ENCODE measurements at regions not wholly inside any gene's neighbourhood (a gene's known extent, or its start where the extent isn't known, plus 50 kb on each side); places are given as distances from the start of the nearest gene placed in this dataset.

DNA sequence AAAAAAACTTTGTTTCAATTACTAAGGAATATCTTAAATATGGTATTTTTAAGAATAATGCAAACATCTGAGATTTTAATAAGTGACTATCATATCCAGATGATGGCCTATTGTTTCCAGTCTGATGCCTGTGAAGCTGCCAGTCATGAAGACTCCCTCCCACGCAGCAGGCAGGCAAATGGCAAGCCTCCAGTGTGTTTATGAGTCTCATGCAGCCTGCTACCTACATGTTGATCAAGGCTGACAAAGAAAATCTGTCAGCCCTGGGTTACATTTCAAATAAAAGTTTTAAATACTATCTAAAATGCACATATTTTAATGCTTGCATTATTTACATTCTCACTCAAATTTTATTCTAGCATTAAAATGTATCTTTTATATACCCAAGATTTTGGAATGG lies 137.6 kb upstream of the RNPC3 start:
- Mint-ChIP-seq H3K27ac (no peak overlapping the region), H3K9me3 (no peaks in the 10 kb centered on the region), H3K27me3 (ENCODE audit: insufficient read depth, low read depth) (peaks cover 2% of the 10 kb centered on the region), H3K36me3 (no peaks in the 10 kb centered on the region), H3K4me3 (no peak overlapping the region), H3K4me1 (no peaks in the 10 kb centered on the region)
- Histone ChIP-seq H3K4me2 (no peak overlapping the region), H3K36me3 (no peaks in the 10 kb centered on the region), H3K79me2 (ENCODE audit: low read depth) (no peaks in the 10 kb centered on the region), H4K20me1 (ENCODE audit: low read depth) (no peaks in the 10 kb centered on the region), H2AFZ (replicated peaks) (no peak overlapping the region), H3K9ac (no peak overlapping the region), H3K27ac (no peak overlapping the region), H3K4me1 (no peaks in the 10 kb centered on the region), H3K27me3 (no peaks in the 10 kb centered on the region), H3K4me3 (no peak overlapping the region), H3F3A (ENCODE audit: low read depth) (no peaks in the 10 kb centered on the region), H3K9me3 (ENCODE audit: low read depth) (no peaks in the 10 kb centered on the region)
- no peak for DNase-seq (ENCODE audit: low spot score)
- TF ChIP-seq EZH2 (IDR thresholded peaks at IDR 0.05): no peak
- TF ChIP-seq EZH2phosphoT487 (IDR thresholded peaks at IDR 0.05): no peak
- TF ChIP-seq, protein P1, sequence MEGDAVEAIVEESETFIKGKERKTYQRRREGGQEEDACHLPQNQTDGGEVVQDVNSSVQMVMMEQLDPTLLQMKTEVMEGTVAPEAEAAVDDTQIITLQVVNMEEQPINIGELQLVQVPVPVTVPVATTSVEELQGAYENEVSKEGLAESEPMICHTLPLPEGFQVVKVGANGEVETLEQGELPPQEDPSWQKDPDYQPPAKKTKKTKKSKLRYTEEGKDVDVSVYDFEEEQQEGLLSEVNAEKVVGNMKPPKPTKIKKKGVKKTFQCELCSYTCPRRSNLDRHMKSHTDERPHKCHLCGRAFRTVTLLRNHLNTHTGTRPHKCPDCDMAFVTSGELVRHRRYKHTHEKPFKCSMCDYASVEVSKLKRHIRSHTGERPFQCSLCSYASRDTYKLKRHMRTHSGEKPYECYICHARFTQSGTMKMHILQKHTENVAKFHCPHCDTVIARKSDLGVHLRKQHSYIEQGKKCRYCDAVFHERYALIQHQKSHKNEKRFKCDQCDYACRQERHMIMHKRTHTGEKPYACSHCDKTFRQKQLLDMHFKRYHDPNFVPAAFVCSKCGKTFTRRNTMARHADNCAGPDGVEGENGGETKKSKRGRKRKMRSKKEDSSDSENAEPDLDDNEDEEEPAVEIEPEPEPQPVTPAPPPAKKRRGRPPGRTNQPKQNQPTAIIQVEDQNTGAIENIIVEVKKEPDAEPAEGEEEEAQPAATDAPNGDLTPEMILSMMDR (IDR thresholded peaks at IDR 0.05): no peak

DNA sequence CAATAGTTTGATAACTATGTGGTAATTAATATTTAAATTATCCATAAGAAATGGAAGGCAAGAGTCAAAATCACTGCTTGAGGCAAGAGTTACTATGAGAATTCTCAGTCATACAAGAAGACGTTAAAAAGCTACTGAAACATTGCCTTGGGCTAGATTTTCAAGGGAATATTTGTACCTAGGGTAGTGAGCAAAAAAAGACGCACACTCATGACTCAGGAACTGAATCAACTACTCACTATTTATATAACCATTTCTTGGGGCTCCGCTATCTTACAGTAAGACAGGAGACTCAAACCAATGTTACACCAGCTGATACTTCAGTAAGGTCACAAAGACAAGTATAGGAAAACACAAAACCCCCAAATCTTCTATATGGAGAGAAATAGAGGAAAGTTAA lies 151.5 kb upstream of the RNPC3 start:
- Histone ChIP-seq H3K9me3 (ENCODE audit: low read depth) (no peaks in the 10 kb centered on the region), H2AFZ (replicated peaks) (no peak overlapping the region), H3K79me2 (ENCODE audit: low read depth) (no peaks in the 10 kb centered on the region), H3K4me2 (no peak overlapping the region), H4K20me1 (ENCODE audit: low read depth) (no peaks in the 10 kb centered on the region), H3F3A (ENCODE audit: low read depth) (no peaks in the 10 kb centered on the region), H3K27me3 (no peaks in the 10 kb centered on the region), H3K4me1 (no peaks in the 10 kb centered on the region), H3K27ac (no peak overlapping the region), H3K36me3 (no peaks in the 10 kb centered on the region), H3K9ac (no peak overlapping the region), H3K4me3 (no peak overlapping the region)
- Mint-ChIP-seq H3K36me3 (no peaks in the 10 kb centered on the region), H3K4me3 (no peak overlapping the region), H3K27ac (no peak overlapping the region), H3K4me1 (no peaks in the 10 kb centered on the region), H3K9me3 (peaks cover 5% of the 10 kb centered on the region), H3K27me3 (ENCODE audit: insufficient read depth, low read depth) (no peaks in the 10 kb centered on the region)
- TF ChIP-seq EZH2 (IDR thresholded peaks at IDR 0.05): no peak
- TF ChIP-seq EZH2phosphoT487 (IDR thresholded peaks at IDR 0.05): no peak
- DNase-seq (ENCODE audit: low spot score): no peak

DNA sequence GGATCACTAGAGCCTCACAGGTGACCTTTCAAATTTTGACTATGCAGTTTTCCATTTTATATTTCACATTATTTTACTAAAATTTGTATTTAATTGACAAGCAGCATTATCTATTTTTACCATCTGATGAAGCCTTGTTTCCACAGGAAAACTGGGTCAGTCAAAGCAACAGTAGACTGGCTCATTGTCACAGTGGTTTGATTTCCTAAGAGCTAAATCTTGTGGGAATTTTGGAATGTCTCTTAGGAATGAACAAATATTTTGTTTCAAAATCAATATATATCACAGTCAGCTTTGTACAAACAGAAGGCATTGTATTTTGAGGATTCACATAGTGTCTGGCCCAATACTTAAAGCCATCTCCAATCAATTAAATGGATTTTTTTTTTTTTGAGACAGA lies 152.6 kb upstream of the RNPC3 start:
- Mint-ChIP-seq H3K27ac (no peak overlapping the region), H3K4me1 (no peaks in the 10 kb centered on the region), H3K36me3 (no peaks in the 10 kb centered on the region), H3K4me3 (no peak overlapping the region), H3K27me3 (ENCODE audit: insufficient read depth, low read depth) (no peaks in the 10 kb centered on the region), H3K9me3 (peaks cover 5% of the 10 kb centered on the region)
- Histone ChIP-seq H3K27me3 (no peaks in the 10 kb centered on the region), H3K27ac (no peak overlapping the region), H3K9me3 (ENCODE audit: low read depth) (no peaks in the 10 kb centered on the region), H2AFZ (replicated peaks) (no peak overlapping the region), H3K9ac (no peak overlapping the region), H3K4me2 (no peak overlapping the region), H3K4me3 (no peak overlapping the region), H3K4me1 (no peaks in the 10 kb centered on the region), H3K36me3 (no peaks in the 10 kb centered on the region), H3K79me2 (ENCODE audit: low read depth) (no peaks in the 10 kb centered on the region), H3F3A (ENCODE audit: low read depth) (no peaks in the 10 kb centered on the region), H4K20me1 (ENCODE audit: low read depth) (no peaks in the 10 kb centered on the region)
- TF ChIP-seq EZH2 (IDR thresholded peaks at IDR 0.05) (no peak), EZH2phosphoT487 (IDR thresholded peaks at IDR 0.05) (no peak)
- TF ChIP-seq, protein P1 (IDR thresholded peaks at IDR 0.05): no peak
- DNase-seq (ENCODE audit: low spot score): no peak

DNA sequence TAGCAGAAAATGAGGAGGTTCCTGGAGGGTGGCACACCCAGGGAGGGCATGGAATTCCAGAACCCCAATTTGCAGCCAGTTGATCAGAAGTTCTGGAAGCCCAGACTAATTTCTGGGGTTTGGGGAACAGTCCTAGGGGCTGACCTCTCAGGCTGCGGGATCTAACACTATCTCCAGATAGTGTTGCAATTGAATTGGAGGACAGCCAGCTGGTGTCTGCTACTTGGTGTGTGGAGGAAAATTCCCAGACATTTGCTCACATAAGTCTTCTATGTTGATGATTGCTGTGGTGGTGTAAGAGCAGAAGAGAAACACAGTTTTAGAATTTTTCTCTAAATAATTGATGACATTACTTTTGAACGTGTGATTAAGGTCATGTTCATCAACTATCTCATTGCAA lies 154.3 kb upstream of the RNPC3 start:
- no peaks in the 10 kb centered on the region for H3K27me3 ChIP-seq
- Mint-ChIP-seq H3K4me3 (no peak overlapping the region), H3K27ac (no peak overlapping the region), H3K36me3 (no peaks in the 10 kb centered on the region), H3K4me1 (no peaks in the 10 kb centered on the region), H3K9me3 (peaks cover 1% of the 10 kb centered on the region), H3K27me3 (ENCODE audit: insufficient read depth, low read depth) (no peaks in the 10 kb centered on the region)
- H4K20me1 ChIP-seq (ENCODE audit: low read depth): no peaks in the 10 kb centered on the region
- no peaks in the 10 kb centered on the region for H3K9me3 ChIP-seq (ENCODE audit: low read depth)
- no peaks in the 10 kb centered on the region for H3K79me2 ChIP-seq (ENCODE audit: low read depth)
- TF ChIP-seq, protein P1 (IDR thresholded peaks at IDR 0.05): no peak
- TF ChIP-seq EZH2 (IDR thresholded peaks at IDR 0.05): no peak
- TF ChIP-seq EZH2phosphoT487 (IDR thresholded peaks at IDR 0.05): no peak
- DNase-seq (ENCODE audit: low spot score): no peak
- H3K4me2 ChIP-seq: no peak overlapping the region
- no peak overlapping the region for H3K9ac ChIP-seq
- no peaks in the 10 kb centered on the region for H3K4me1 ChIP-seq
- H3F3A ChIP-seq (ENCODE audit: low read depth): no peaks in the 10 kb centered on the region
- H3K4me3 ChIP-seq: no peak overlapping the region
- H3K36me3 ChIP-seq: no peaks in the 10 kb centered on the region
- H3K27ac ChIP-seq: no peak overlapping the region
- H2AFZ ChIP-seq (replicated peaks): no peak overlapping the region

Measured in neural progenitor cell (in vitro differentiated cells).